Thymus (tissue), 11 donors: ENCODE measurements at regions not wholly inside any gene's neighbourhood (a gene's known extent, or its start where the extent isn't known, plus 50 kb on each side); places are given as distances from the start of the nearest gene placed in this dataset.
A peak's percentile ranks its signal among the peaks of the same experiment; 100 is the strongest.

Experiments
- DNase-seq, 9 donors: peaks; one replicate each; pipeline ENCODE4 v3.0.0-alpha.2; 2013; ENCODE audit warnings: low spot score in 9 of 9, low read depth in 6 of 9, missing footprints in 1 of 9
- H3K27ac ChIP-seq, 2 donors: one replicate each; pipeline ENCODE4 v1.5.1; 2013; ENCODE audit warnings: control low read depth in 1 of 2, low read depth in 1 of 2, low read length in 1 of 2, mild to moderate bottlenecking in 1 of 2, moderate library complexity in 1 of 2
- H3K27me3 ChIP-seq, 2 donors: one replicate each; pipeline ENCODE4 v1.5.1; 2013; ENCODE audit warnings: low read length in 1 of 2; ENCODE audit not compliant: control insufficient read depth in 2 of 2, insufficient read depth in 1 of 2
- H3K36me3 ChIP-seq, 2 donors: one replicate each; pipeline ENCODE4 v1.5.1; 2013; ENCODE audit warnings: low read length in 1 of 2, mild to moderate bottlenecking in 1 of 2, moderate library complexity in 1 of 2; ENCODE audit not compliant: control insufficient read depth in 2 of 2, insufficient read depth in 2 of 2
- H3K4me1 ChIP-seq, 2 donors: one replicate each; pipeline ENCODE4 v1.5.1; 2013; ENCODE audit warnings: low read length in 2 of 2; ENCODE audit not compliant: control insufficient read depth in 2 of 2, insufficient read depth in 2 of 2
- H3K4me3 ChIP-seq, 2 donors: one replicate each; pipeline ENCODE4 v1.5.1; 2013; ENCODE audit warnings: low read length in 2 of 2, control low read depth in 1 of 2, mild to moderate bottlenecking in 1 of 2
- H3K9me3 ChIP-seq, 2 donors: one replicate each; pipeline ENCODE4 v1.5.1; 2013; ENCODE audit warnings: low read length in 1 of 2, mild to moderate bottlenecking in 1 of 2; ENCODE audit not compliant: control insufficient read depth in 2 of 2, insufficient read depth in 1 of 2
- WGBS: extraction: QIAGEN DNeasy Blood & Tissue Kit; methylation state at CpG from one replicate; pipeline ENCODE4 v1.1.7; 2013; 5-methylcytosine and 5-hydroxymethylcytosine counted together
- donor health status: healthy.

GRCh38 chr4:155616117-155616516 is 50.5 kb upstream of the GUCY1A1 start:
- Histone ChIP-seq H3K9me3 (no peaks in the 10 kb centered on the region), H3K27ac (no peak overlapping the region), H3K4me1 (no peaks in the 10 kb centered on the region), H3K4me3 (no peak overlapping the region), H3K27me3 (no peaks in the 10 kb centered on the region), H3K36me3 (no peaks in the 10 kb centered on the region)
- 97% methylated on average over 1 of the region's 1 CpG for WGBS
- no peak for DNase-seq

GRCh38 chr4:155615081-155615887 is 51.4 kb upstream of the GUCY1A1 start:
- Histone ChIP-seq H3K36me3 (no peaks in the 10 kb centered on the region), H3K27ac (no peak overlapping the region), H3K27me3 (no peaks in the 10 kb centered on the region), H3K9me3 (no peaks in the 10 kb centered on the region), H3K4me1 (no peaks in the 10 kb centered on the region), H3K4me3 (no peak overlapping the region)
- DNase-seq, result peak in 2 of 9 donors; percentile 6 to 16
- 14% methylated on average over 4 of the region's 4 CpGs for WGBS

GRCh38 chr4:155614111-155614762 is 52.4 kb upstream of the GUCY1A1 start:
- no peak overlapping the region for H3K27ac ChIP-seq
- H3K27me3 ChIP-seq, result no peaks in the 10 kb centered on the region
- no peaks in the 10 kb centered on the region for H3K9me3 ChIP-seq
- 95% methylated on average over 1 of the region's 1 CpG for WGBS
- no peak for DNase-seq
- no peaks in the 10 kb centered on the region for H3K4me1 ChIP-seq
- H3K4me3 ChIP-seq, result no peak overlapping the region
- H3K36me3 ChIP-seq, result no peaks in the 10 kb centered on the region

GRCh38 chr4:155612074-155612473 is 54.6 kb upstream of the GUCY1A1 start:
- no peaks in the 10 kb centered on the region for H3K4me1 ChIP-seq
- 95% methylated on average over 2 of the region's 2 CpGs for WGBS
- no peaks in the 10 kb centered on the region for H3K36me3 ChIP-seq
- no peak overlapping the region for H3K4me3 ChIP-seq
- DNase-seq, result no peak
- no peak overlapping the region for H3K27ac ChIP-seq
- no peaks in the 10 kb centered on the region for H3K27me3 ChIP-seq
- H3K9me3 ChIP-seq, result no peaks in the 10 kb centered on the region

- 96% methylated on average over 4 of the region's 4 CpGs for WGBS
- Histone ChIP-seq H3K27ac (no peak overlapping the region), H3K4me1 (no peaks in the 10 kb centered on the region)
Observed at GRCh38 chr4:155611501-155611900, 55.1 kb upstream of the GUCY1A1 start.

GRCh38 chr4:155610143-155610542 is 56.5 kb upstream of the GUCY1A1 start:
- Histone ChIP-seq H3K4me3 (no peak overlapping the region), H3K36me3 (no peaks in the 10 kb centered on the region), H3K27me3 (no peaks in the 10 kb centered on the region), H3K9me3 (no peaks in the 10 kb centered on the region), H3K27ac (no peak overlapping the region), H3K4me1 (no peaks in the 10 kb centered on the region)
- DNase-seq, result no peak
- 97% methylated on average over 5 of the region's 5 CpGs for WGBS

More at GRCh38 chr4:155611501-155611900, 55.1 kb upstream of the GUCY1A1 start:
- H3K9me3 ChIP-seq, result no peaks in the 10 kb centered on the region
- no peaks in the 10 kb centered on the region for H3K27me3 ChIP-seq
- H3K36me3 ChIP-seq, result no peaks in the 10 kb centered on the region
- no peak for DNase-seq
- H3K4me3 ChIP-seq, result no peak overlapping the region

- WGBS, result 87% methylated on average over 1 of the region's 1 CpG
- no peak for DNase-seq
- no peaks in the 10 kb centered on the region for H3K27me3 ChIP-seq
- H3K4me1 ChIP-seq, result no peaks in the 10 kb centered on the region
- H3K9me3 ChIP-seq, result no peaks in the 10 kb centered on the region
- H3K4me3 ChIP-seq, result no peak overlapping the region
- H3K36me3 ChIP-seq, result no peaks in the 10 kb centered on the region
- H3K27ac ChIP-seq, result no peak overlapping the region
Observed at GRCh38 chr4:155609455-155610059, 57.1 kb upstream of the GUCY1A1 start.

- no peaks in the 10 kb centered on the region for H3K9me3 ChIP-seq
- no peak overlapping the region for H3K27ac ChIP-seq
- no peaks in the 10 kb centered on the region for H3K4me1 ChIP-seq
- no peak overlapping the region for H3K4me3 ChIP-seq
- no peaks in the 10 kb centered on the region for H3K27me3 ChIP-seq
- no peaks in the 10 kb centered on the region for H3K36me3 ChIP-seq
- no peak for DNase-seq
- WGBS, result 78% methylated on average over 3 of the region's 3 CpGs
Observed at GRCh38 chr4:155608225-155608885, 58.3 kb upstream of the GUCY1A1 start.

GRCh38 chr4:155607481-155607880 is 59.2 kb upstream of the GUCY1A1 start:
- H3K27ac ChIP-seq, result no peak overlapping the region
- H3K4me3 ChIP-seq, result no peak overlapping the region
- H3K27me3 ChIP-seq, result no peaks in the 10 kb centered on the region
- no peaks in the 10 kb centered on the region for H3K4me1 ChIP-seq
- WGBS, result 100% methylated on average over 1 of the region's 1 CpG
- no peaks in the 10 kb centered on the region for H3K36me3 ChIP-seq
- H3K9me3 ChIP-seq, result no peaks in the 10 kb centered on the region
- no peak for DNase-seq
